Thyroid gland (tissue), 4 donors: ENCODE measurements at regions not wholly inside any gene's neighbourhood (a gene's known extent, or its start where the extent isn't known, plus 50 kb on each side); places are given as distances from the start of the nearest gene placed in this dataset.

Source experiments
- DNase-seq, 2 donors: peaks; one replicate each; pipeline ENCODE4 v3.0.0-alpha.2; 2019
- H3K27ac ChIP-seq, 3 donors: fragments of 200-600 bp; sonication (generic); 1 replicate in 2 of 3; 2 replicates in 1 of 3; pipeline ENCODE4 v1.5.1; 2016 to 2019; ENCODE audit warnings: mild to moderate bottlenecking in 1 of 3, moderate library complexity in 1 of 3
- H3K27me3 ChIP-seq: fragments of 200-600 bp; sonication (generic); one replicate; pipeline ENCODE4 v1.5.1; 2019
- H3K36me3 ChIP-seq, 2 donors: fragments of 200-600 bp; sonication (generic); one replicate each; pipeline ENCODE4 v1.5.1; 2016 to 2019
- H3K4me1 ChIP-seq, 2 donors: fragments of 200-600 bp; sonication (generic); one replicate each; pipeline ENCODE4 v1.5.1; 2017 to 2019
- H3K4me3 ChIP-seq, 3 donors: fragments of 200-600 bp; sonication (generic); replicated peaks in 1 of 3; 1 replicate in 2 of 3; 2 replicates in 1 of 3; pipeline ENCODE4 v1.5.1; 2016; ENCODE audit warnings: mild to moderate bottlenecking in 1 of 3
- H3K9me3 ChIP-seq: fragments of 200-600 bp; sonication (generic); one replicate; pipeline ENCODE4 v1.5.1; 2017
- CTCF ChIP-seq, 6 experiments: fragments of 200-600 bp in 3 of 6; fragments of 450-650 bp in 3 of 6; sonication (generic) in 3 of 6; IDR thresholded peaks; one replicate each; pipeline ENCODE4 v1.5.1; 2016 to 2019; ENCODE audit warnings: antibody characterized with exemption in 6 of 6, mild to moderate bottlenecking in 2 of 6, inconsistent platforms in 1 of 6, moderate library complexity in 1 of 6
- POLR2A ChIP-seq, 2 donors: fragments of 450-650 bp; IDR thresholded peaks; one replicate each; pipeline ENCODE4 v1.6.1; 2017; ENCODE audit warnings: antibody characterized with exemption in 2 of 2, mild to moderate bottlenecking in 2 of 2, moderate library complexity in 1 of 2
- WGBS, 2 donors: methylation state at CpG; one replicate each; pipeline ENCODE4 v1.1.5; 2017; 5-methylcytosine and 5-hydroxymethylcytosine counted together
- intact Hi-C: fragments of 100-400 bp; cut with DNase I; formaldehyde crosslinking; loops from one replicate; pipeline ENCODE4 v1.15.1; 2023

- no peak overlapping the region for H3K4me3 ChIP-seq
- WGBS, 2 donors: 92% methylated on average over 15 to 22 of the region's 22 CpGs
- H3K27me3 ChIP-seq: no peaks in the 10 kb centered on the region
- no peak overlapping the region for H3K27ac ChIP-seq
- TF ChIP-seq POLR2A (IDR thresholded peaks at IDR 0.05): no peak
- TF ChIP-seq CTCF (IDR thresholded peaks at IDR 0.05): no peak
- H3K4me1 ChIP-seq: no peaks in the 10 kb centered on the region
- DNase-seq: no peak
- H3K36me3 ChIP-seq: no peaks in the 10 kb centered on the region
- H3K9me3 ChIP-seq: no peaks in the 10 kb centered on the region
- intact Hi-C loops: no loop called here
Observed at GRCh38 chr2:239744706-239745340, 280.3 kb downstream of the NDUFA10 start.

GRCh38 chr2:239743206-239743605 is 281.9 kb downstream of the NDUFA10 start:
- Histone ChIP-seq H3K36me3 (no peaks in the 10 kb centered on the region), H3K27me3 (no peaks in the 10 kb centered on the region), H3K4me3 (no peak overlapping the region), H3K27ac (no peak overlapping the region), H3K9me3 (no peaks in the 10 kb centered on the region), H3K4me1 (no peaks in the 10 kb centered on the region)
- 89 to 90% methylated on average over 6 of the region's 6 CpGs for WGBS, 2 donors
- no peak for DNase-seq
- TF ChIP-seq POLR2A (IDR thresholded peaks at IDR 0.05): no peak
- TF ChIP-seq CTCF (IDR thresholded peaks at IDR 0.05): no peak
- intact Hi-C loops: no loop called here

- Histone ChIP-seq H3K27me3 (no peaks in the 10 kb centered on the region), H3K27ac (no peak overlapping the region), H3K4me1 (no peaks in the 10 kb centered on the region), H3K36me3 (no peaks in the 10 kb centered on the region), H3K9me3 (no peaks in the 10 kb centered on the region), H3K4me3 (no peak overlapping the region)
- intact Hi-C loops: no loop called here
- WGBS, 2 donors: 79 to 85% methylated on average over 11 to 15 of the region's 15 CpGs
- DNase-seq: no peak
- TF ChIP-seq POLR2A (IDR thresholded peaks at IDR 0.05) (no peak), CTCF (IDR thresholded peaks at IDR 0.05) (no peak)
Observed at GRCh38 chr2:239742377-239742776, 282.8 kb downstream of the NDUFA10 start.

GRCh38 chr2:239739206-239739605 is 285.9 kb downstream of the NDUFA10 start:
- DNase-seq: no peak
- H3K36me3 ChIP-seq: no peaks in the 10 kb centered on the region
- no peaks in the 10 kb centered on the region for H3K27me3 ChIP-seq
- H3K4me3 ChIP-seq: no peak overlapping the region
- 70 to 76% methylated on average over 8 of the region's 8 CpGs for WGBS, 2 donors
- no peak overlapping the region for H3K27ac ChIP-seq
- H3K4me1 ChIP-seq: no peaks in the 10 kb centered on the region
- TF ChIP-seq POLR2A (IDR thresholded peaks at IDR 0.05) (no peak), CTCF (IDR thresholded peaks at IDR 0.05) (no peak)
- H3K9me3 ChIP-seq: no peaks in the 10 kb centered on the region
- intact Hi-C loops: no loop called here

- Histone ChIP-seq H3K36me3 (no peaks in the 10 kb centered on the region), H3K4me1 (no peaks in the 10 kb centered on the region), H3K27me3 (no peaks in the 10 kb centered on the region), H3K4me3 (no peak overlapping the region), H3K9me3 (no peaks in the 10 kb centered on the region), H3K27ac (no peak overlapping the region)
- TF ChIP-seq CTCF (IDR thresholded peaks at IDR 0.05) (no peak), POLR2A (IDR thresholded peaks at IDR 0.05) (no peak)
- no peak for DNase-seq
- 75 to 89% methylated on average over 7 of the region's 19 CpGs for WGBS, 2 donors
- intact Hi-C loops: no loop called here
Observed at GRCh38 chr2:239738159-239738558, 287.0 kb downstream of the NDUFA10 start.
